Stimulated activated naive CD8-positive, alpha-beta T cell treated with anti-CD3 and anti-CD28 coated beads, Interleukin-15, Interleukin-2, amounts not matched to agents 100 ng/mL and 50 ng/mL, for 24 hours (primary cell): ENCODE measurements at regions not wholly inside any gene's neighbourhood (a gene's known extent, or its start where the extent isn't known, plus 50 kb on each side); places are given as distances from the start of the nearest gene placed in this dataset.

Experiments used
- H3K27ac Mint-ChIP-seq: one replicate; pipeline ENCODE4 v1.8.0; 2021; ENCODE audit warnings: mild to moderate bottlenecking, mixed read lengths
- H3K27me3 Mint-ChIP-seq: one replicate; pipeline ENCODE4 v1.8.0; 2021; ENCODE audit warnings: mixed read lengths
- H3K36me3 Mint-ChIP-seq: one replicate; pipeline ENCODE4 v1.8.0; 2021; ENCODE audit warnings: low read depth, mixed read lengths
- H3K4me1 Mint-ChIP-seq: one replicate; pipeline ENCODE4 v1.8.0; 2021; ENCODE audit warnings: low read depth, mixed read lengths
- H3K4me3 Mint-ChIP-seq: one replicate; pipeline ENCODE4 v1.8.0; 2021; ENCODE audit warnings: mild to moderate bottlenecking, mixed read lengths
- H3K9me3 Mint-ChIP-seq: one replicate; pipeline ENCODE4 v1.8.0; 2021; ENCODE audit warnings: mixed read lengths

GRCh38 chr6:139637766-139638165 is 263.3 kb upstream of the CITED2 start:
- no peak overlapping the region for H3K27ac Mint-ChIP-seq
- H3K27me3 Mint-ChIP-seq = peaks cover 26% of the 10 kb centered on the region
- no peaks in the 10 kb centered on the region for H3K36me3 Mint-ChIP-seq
- peaks cover 11% of the 10 kb centered on the region for H3K4me1 Mint-ChIP-seq
- H3K4me3 Mint-ChIP-seq = no peak overlapping the region
- H3K9me3 Mint-ChIP-seq = no peaks in the 10 kb centered on the region

- Mint-ChIP-seq H3K4me1 (peaks cover 11% of the 10 kb centered on the region), H3K27ac (no peak overlapping the region), H3K9me3 (no peaks in the 10 kb centered on the region), H3K27me3 (peaks cover 29% of the 10 kb centered on the region), H3K4me3 (no peak overlapping the region), H3K36me3 (no peaks in the 10 kb centered on the region)
Measured at GRCh38 chr6:139636391-139636790, 261.9 kb upstream of the CITED2 start.

- Mint-ChIP-seq H3K27me3 (peaks cover 27% of the 10 kb centered on the region), H3K27ac (no peak overlapping the region), H3K36me3 (no peaks in the 10 kb centered on the region), H3K4me3 (no peak overlapping the region), H3K4me1 (peaks cover 5% of the 10 kb centered on the region), H3K9me3 (no peaks in the 10 kb centered on the region)
Measured at GRCh38 chr6:139635401-139636130, 261.1 kb upstream of the CITED2 start.

- Mint-ChIP-seq H3K27ac (no peak overlapping the region), H3K36me3 (no peaks in the 10 kb centered on the region), H3K4me3 (no peak overlapping the region), H3K9me3 (no peaks in the 10 kb centered on the region), H3K4me1 (no peaks in the 10 kb centered on the region), H3K27me3 (peaks cover 37% of the 10 kb centered on the region)
Measured at GRCh38 chr6:139632840-139633239, 258.4 kb upstream of the CITED2 start.

GRCh38 chr6:139628270-139628669 is 253.8 kb upstream of the CITED2 start:
- Mint-ChIP-seq H3K4me1 (no peaks in the 10 kb centered on the region), H3K27ac (no peak overlapping the region), H3K36me3 (no peaks in the 10 kb centered on the region), H3K27me3 (peaks cover 24% of the 10 kb centered on the region), H3K9me3 (no peaks in the 10 kb centered on the region), H3K4me3 (no peak overlapping the region)

GRCh38 chr6:139627091-139627490 is 252.6 kb upstream of the CITED2 start:
- Mint-ChIP-seq H3K9me3 (no peaks in the 10 kb centered on the region), H3K4me1 (no peaks in the 10 kb centered on the region), H3K27me3 (peaks cover 18% of the 10 kb centered on the region), H3K4me3 (no peak overlapping the region), H3K27ac (no peak overlapping the region), H3K36me3 (no peaks in the 10 kb centered on the region)

- no peaks in the 10 kb centered on the region for H3K9me3 Mint-ChIP-seq
- H3K4me3 Mint-ChIP-seq = no peak overlapping the region
- no peaks in the 10 kb centered on the region for H3K4me1 Mint-ChIP-seq
- no peaks in the 10 kb centered on the region for H3K36me3 Mint-ChIP-seq
- no peak overlapping the region for H3K27ac Mint-ChIP-seq
- peaks cover 16% of the 10 kb centered on the region for H3K27me3 Mint-ChIP-seq
Measured at GRCh38 chr6:139625998-139626975, 251.8 kb upstream of the CITED2 start.

GRCh38 chr6:139625081-139625939 is 250.9 kb upstream of the CITED2 start:
- Mint-ChIP-seq H3K27me3 (peaks cover 13% of the 10 kb centered on the region), H3K4me1 (no peaks in the 10 kb centered on the region), H3K4me3 (no peak overlapping the region), H3K36me3 (no peaks in the 10 kb centered on the region), H3K27ac (no peak overlapping the region), H3K9me3 (no peaks in the 10 kb centered on the region)

GRCh38 chr6:139623372-139623771 is 248.9 kb upstream of the CITED2 start:
- H3K27ac Mint-ChIP-seq = no peak overlapping the region
- H3K4me3 Mint-ChIP-seq = no peak overlapping the region
- H3K9me3 Mint-ChIP-seq = no peaks in the 10 kb centered on the region
- H3K4me1 Mint-ChIP-seq = no peaks in the 10 kb centered on the region
- H3K27me3 Mint-ChIP-seq = peaks cover 3% of the 10 kb centered on the region
- H3K36me3 Mint-ChIP-seq = no peaks in the 10 kb centered on the region

- Mint-ChIP-seq H3K9me3 (no peaks in the 10 kb centered on the region), H3K27me3 (peaks cover 14% of the 10 kb centered on the region)
Measured at GRCh38 chr6:139613496-139613895, 239.0 kb upstream of the CITED2 start.

GRCh38 chr6:139612135-139612465 is 237.7 kb upstream of the CITED2 start:
- Mint-ChIP-seq H3K9me3 (no peaks in the 10 kb centered on the region), H3K27ac (no peak overlapping the region), H3K4me3 (no peak overlapping the region), H3K4me1 (peaks cover 11% of the 10 kb centered on the region), H3K27me3 (peaks cover 19% of the 10 kb centered on the region), H3K36me3 (no peaks in the 10 kb centered on the region)

More at GRCh38 chr6:139613496-139613895, 239.0 kb upstream of the CITED2 start:
- no peaks in the 10 kb centered on the region for H3K36me3 Mint-ChIP-seq
- H3K27ac Mint-ChIP-seq = no peak overlapping the region
- no peak overlapping the region for H3K4me3 Mint-ChIP-seq
- H3K4me1 Mint-ChIP-seq = peaks cover 10% of the 10 kb centered on the region

- Mint-ChIP-seq H3K4me3 (no peak overlapping the region), H3K4me1 (peaks cover 11% of the 10 kb centered on the region), H3K27ac (no peak overlapping the region), H3K36me3 (no peaks in the 10 kb centered on the region), H3K9me3 (no peaks in the 10 kb centered on the region), H3K27me3 (peaks cover 19% of the 10 kb centered on the region)
Measured at GRCh38 chr6:139611327-139612134, 237.1 kb upstream of the CITED2 start.

- no peak overlapping the region for H3K4me3 Mint-ChIP-seq
- H3K27me3 Mint-ChIP-seq = peaks cover 16% of the 10 kb centered on the region
- no peaks in the 10 kb centered on the region for H3K9me3 Mint-ChIP-seq
Measured at GRCh38 chr6:139608466-139609261, 234.2 kb upstream of the CITED2 start.

More at GRCh38 chr6:139608466-139609261, 234.2 kb upstream of the CITED2 start:
- H3K27ac Mint-ChIP-seq = no peak overlapping the region
- H3K36me3 Mint-ChIP-seq = no peaks in the 10 kb centered on the region
- H3K4me1 Mint-ChIP-seq = peaks cover 11% of the 10 kb centered on the region
